GM20000 (cell line): ENCODE measurements at regions not wholly inside any gene's neighbourhood (a gene's known extent, or its start where the extent isn't known, plus 50 kb on each side); places are given as distances from the start of the nearest gene placed in this dataset.
"Not testable (repeated sequence)": the region's sequence is repeated elsewhere in the genome, so short reads cannot be mapped to it uniquely, and the experiment has no call there.

Experiments used
- DNase-seq: peaks from one replicate; pipeline ENCODE4 v3.0.0; 2012; ENCODE audit warnings: low spot score
- CTCF ChIP-seq: IDR thresholded peaks from 2 replicates; pipeline ENCODE4 v1.5.1; 2012; ENCODE audit warnings: mild to moderate bottlenecking, control low read depth; ENCODE audit errors: extremely low read depth, missing control alignments

DNA sequence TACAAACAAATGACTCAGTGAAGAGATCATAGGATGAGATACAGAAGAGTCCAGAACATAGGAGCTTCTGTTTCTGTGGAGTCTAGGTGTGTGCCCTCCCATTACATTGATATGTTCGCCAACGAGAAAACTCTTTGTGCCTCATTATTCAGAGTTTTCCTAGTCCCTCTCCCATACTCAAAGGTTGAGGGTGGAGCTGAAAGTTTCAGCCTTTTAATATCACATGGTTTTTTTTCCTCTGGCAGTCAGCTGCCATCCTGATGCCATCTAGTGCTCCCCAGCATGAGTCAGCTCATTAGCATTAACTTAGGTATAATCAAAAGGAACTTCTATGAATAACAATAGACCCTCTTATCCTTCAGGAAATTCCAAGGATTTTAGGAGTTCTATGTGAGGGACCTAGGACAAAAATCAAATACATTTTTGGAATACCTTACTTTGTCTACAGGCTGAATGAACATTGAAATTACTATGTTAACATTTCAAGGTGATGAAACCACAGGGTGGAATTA, 559.6 kb upstream of the AMOT start:
- DNase-seq: no peak
- TF ChIP-seq CTCF: no peak

DNA sequence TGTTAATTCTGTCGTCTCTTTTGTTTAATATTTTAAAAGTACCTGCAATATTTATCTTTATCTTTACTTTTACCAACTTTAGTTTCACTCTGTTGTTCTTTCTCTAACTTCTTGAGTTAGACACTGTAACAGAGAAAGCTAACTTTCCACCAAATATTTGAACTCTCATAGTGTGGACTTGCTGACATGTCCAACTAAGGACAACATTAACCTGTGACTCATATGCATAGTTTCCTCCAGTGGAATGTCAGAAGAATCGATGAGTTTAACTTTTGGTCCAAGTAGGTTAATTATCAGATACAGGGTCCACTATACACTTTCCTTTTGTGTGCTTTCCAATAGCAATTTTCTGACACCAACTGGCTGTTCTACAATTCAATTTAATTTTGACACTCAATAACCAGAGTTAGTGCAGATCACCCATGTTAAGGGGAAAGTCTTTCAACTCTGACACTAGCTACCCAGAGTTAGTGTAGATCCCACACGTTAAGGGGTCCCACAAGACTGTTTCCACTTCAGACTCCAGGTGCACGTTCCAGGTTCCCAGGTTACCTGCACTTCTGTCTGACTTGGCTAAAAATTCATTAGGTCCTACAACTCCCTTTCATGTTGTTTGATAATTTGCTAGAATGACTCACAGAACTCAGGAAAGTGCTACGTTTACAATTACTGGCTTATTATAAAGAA, 559.0 kb upstream of the AMOT start:
- no peak for TF ChIP-seq CTCF
- no peak for DNase-seq

DNA sequence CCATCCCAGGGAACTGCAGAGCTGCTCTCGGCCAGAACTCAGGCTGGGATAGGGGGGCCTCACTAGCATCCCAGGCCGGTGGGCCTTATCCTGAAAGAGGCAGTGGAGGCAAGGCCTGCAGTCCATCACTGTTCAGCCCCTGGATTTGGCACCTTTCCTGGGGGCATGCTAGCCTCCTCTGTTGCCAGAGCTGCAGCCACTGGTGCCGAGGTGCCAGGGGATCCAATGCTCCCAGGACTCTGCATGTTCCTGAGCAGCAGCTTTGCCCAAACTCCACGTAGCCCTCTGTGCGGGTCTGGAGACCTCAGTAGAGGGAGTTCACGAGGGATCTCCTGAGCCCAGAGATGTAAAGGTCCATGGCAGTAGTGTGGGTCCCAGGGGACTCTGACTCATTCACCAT, 551.7 kb upstream of the AMOT start:
- no peak for TF ChIP-seq CTCF
- DNase-seq: no peak

DNA sequence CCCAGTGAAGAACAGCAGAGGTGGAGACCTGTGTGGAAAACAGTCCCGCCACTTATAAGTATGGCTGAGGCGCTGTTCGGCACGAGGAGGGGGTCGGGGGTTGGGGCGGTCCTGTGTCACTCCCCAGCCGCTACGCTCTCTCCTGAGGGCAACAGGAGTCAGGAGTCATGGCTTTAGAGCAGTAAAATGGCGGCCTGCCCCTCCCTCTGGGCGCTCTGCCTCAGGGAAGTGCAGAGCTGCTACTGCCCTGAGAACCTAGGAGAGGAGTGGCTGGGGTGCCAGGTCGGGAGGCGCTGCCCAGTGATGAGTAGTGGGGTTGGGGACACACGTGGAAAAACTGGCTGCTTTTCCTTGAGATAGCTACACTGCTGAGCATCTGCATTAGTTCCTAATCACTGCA, 551.2 kb upstream of the AMOT start:
- TF ChIP-seq CTCF: no peak
- no peak for DNase-seq

GRCh38 chrX:113390531-113390930, 549.9 kb upstream of the AMOT start:
- no peak for TF ChIP-seq CTCF
- DNase-seq: no peak

DNA sequence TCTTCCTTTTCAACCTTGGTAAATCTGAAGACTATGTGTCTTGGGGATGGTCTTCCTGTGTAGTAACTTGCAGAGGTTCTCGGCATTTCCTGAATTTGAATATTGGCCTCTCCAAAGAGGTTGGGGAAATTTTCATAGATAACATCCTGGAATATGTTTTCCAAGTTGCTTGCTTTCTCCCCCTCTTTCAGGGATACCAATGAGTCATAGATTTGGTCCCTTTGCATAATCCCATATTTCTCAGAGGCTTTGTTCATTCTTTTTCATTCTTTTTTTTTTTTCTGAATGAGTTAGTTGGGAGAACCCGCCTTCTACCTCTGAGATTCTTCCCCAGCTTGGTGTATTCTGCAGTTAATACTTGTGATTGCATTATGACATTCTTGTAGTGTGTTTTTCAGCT, 549.2 kb upstream of the AMOT start:
- no peak for DNase-seq
- TF ChIP-seq CTCF: no peak

- TF ChIP-seq CTCF: no peak
- no peak for DNase-seq
These were observed 544.0 kb upstream of the AMOT start for GRCh38 chrX:113384628-113385027.

DNA sequence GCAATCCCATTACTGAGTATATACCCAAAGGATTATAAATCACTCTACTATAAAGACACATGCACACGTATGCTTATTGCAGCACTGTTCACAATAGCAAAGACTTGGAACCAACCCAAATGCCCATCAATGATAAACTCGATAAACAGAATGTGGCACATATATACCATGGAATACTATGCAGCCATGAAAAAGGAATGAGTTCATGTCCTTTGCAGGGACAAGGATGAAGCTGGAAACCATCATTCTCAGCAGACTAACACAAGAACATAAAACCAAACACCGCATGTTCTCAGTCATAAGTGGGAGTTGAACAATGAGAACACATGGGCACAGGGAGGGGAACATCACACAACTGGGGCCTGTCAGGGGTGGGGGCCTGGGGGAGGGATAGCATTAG, 532.8 kb upstream of the AMOT start:
- DNase-seq: not testable (repeated sequence)
